ENCODE measurements at regions not wholly inside any gene's neighbourhood (a gene's known extent, or its start where the extent isn't known, plus 50 kb on each side); places are given as distances from the start of the nearest gene placed in this dataset.

DNA sequence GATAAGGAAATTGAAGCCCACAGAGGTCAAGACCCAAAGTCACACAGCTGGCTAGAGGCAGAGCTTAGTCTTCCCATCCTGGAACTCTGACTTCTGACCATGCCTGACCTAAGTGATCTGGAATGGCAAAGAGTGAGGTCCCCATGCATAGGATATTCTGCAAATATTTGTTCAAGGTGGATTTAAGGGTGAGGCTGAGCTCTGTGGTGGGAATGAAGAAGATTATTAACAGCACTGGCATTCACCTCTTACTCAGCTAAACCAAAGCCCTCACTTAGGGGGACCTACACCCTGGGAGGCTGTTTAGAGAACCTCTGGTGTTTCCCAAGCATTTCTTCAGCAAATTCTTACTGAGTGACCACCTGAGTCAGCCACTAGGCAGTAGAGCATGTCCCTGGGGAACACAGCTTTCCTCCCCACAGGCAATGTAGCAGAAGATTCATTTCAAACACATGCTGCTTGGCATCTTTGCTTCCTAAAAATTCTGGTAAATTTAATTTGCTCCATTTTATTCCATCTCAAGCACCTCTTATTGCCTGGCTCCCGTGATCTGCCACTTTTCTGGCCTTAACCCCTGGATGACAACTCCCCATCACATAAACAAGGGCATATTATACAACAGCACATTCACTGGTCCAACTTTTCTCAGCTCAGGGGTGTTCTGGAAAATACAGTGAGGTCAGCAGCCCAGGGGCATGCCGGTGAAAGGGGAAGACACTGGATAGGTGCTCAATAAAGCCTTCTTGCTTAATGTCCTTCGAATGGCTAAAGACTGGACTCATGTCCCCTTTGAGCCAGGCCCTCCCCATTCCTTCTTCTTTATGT lies 176.0 kb downstream of the ABHD5 start:
- no peak for DNase-seq (ENCODE audit: low read depth)

DNA sequence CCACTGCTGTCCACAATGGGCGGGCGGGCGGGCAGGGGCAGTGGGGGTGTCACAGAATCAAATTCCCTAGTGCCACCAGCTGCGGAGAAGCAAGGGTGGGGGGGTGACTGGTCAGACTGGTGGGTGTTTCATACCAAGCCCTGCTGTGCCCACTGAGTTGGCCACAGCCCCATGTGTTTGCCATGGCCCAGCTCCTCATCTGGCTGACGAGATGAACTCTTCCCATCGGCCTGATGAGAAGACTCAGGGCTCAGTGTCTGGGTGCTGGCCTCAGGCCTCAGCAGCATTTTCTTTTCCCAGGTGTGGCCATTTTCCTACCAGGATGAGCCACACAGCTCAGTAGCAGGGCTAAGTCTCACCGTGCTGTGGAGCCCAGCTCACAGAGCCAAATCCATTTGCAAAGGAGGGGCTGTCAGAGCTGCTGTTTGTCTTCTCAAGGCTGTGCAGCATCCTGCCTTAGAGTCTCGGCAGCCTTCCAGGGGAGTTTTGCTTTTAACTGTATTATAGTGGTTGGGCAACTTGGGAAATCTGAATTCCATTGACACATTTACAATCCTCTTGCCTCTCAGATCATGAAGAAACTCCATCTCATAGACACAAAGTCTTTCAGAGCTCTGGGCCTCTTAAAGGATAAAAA lies 176.8 kb downstream of the ABHD5 start:
- no peak for DNase-seq (ENCODE audit: low read depth)

DNA sequence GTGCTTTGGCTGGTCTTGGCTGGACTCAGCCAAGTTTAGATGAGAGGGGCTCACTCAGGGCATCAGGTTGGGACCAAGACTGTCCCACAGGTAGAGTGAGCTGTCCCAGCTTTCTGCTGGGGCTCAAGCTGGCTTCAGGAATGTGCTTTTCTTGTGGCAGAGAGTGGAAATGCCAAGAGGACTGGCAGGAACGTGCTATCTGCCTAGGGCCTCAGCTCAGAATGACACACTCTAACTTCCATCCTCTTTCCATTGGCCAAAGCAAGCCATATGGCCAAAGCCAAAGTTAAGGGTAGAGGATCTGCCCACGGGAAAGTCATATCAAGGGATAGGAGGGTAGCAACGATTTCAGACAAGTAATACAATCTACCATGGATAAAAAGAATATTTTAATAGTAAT lies 178.8 kb downstream of the ABHD5 start:
- DNase-seq (ENCODE audit: low read depth), result no peak

GRCh38 chr3:43870120-43870519 lies 179.4 kb downstream of the ABHD5 start:
- DNase-seq (ENCODE audit: low read depth), result no peak

GRCh38 chr3:43870844-43871626 lies 180.3 kb downstream of the ABHD5 start:
- no peak for DNase-seq (ENCODE audit: low read depth)

GRCh38 chr3:43871627-43872245 lies 181.0 kb downstream of the ABHD5 start:
- DNase-seq (ENCODE audit: low read depth), result no peak

DNA sequence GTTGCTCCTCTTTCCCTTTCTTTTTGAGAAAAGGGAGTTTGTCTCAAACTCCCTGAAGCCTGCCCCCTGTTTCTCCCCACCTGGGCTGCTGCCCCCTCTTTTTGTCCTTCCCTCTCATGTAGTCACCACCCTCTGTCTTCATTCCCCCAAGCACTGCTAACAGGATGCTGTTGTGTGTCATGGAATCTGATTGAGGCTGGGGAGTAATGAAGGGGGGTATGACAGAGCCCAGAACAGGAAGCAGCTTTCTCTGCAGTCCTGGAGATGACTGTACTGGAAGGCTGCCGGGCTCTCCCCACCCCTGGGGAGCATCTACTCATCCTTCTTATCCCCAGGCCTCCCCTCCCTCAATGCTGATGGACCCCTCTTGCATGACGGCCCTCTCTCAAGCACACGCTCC lies 181.6 kb downstream of the ABHD5 start:
- DNase-seq (ENCODE audit: low read depth), result no peak

DNA sequence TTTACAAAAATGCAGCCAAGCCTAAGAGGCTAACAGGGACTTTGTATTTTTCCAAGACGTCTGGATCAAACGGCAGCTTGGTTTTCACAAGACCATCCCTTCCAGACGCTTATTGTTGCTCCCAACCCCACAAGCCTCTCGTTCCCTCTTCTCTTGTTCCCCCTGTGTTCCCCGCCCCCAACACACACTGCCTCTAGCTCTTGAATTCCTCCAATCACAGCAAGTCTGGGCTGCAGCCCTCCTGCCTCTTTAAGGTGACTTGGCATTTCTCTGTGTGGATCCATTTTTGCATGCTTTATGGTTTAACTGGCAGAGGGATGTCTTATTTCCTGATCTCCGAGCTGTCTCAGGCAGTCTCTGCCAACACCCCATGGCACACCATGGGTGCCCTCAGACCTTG lies 182.2 kb downstream of the ABHD5 start:
- no peak for DNase-seq (ENCODE audit: low read depth)

DNA sequence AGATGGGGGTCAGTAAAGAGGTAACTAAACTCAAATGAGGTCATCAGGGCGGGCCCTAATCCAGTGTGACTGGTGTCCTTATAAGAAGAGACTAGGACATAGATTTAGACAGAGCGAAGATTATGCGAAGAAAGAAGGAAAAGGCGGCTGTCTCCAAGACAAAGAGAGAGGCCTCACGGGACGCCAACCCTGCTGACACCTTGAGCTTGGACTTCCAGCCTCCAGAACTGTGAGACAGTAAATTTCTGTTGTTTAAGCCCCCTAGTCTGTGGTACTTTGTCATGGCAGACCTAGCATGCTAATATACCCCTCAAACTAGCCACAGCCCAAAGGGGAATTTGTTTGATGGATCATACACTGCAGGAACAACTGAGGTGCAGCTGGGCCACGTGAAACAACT lies 183.0 kb downstream of the ABHD5 start:
- no peak for DNase-seq (ENCODE audit: low read depth)

DNA sequence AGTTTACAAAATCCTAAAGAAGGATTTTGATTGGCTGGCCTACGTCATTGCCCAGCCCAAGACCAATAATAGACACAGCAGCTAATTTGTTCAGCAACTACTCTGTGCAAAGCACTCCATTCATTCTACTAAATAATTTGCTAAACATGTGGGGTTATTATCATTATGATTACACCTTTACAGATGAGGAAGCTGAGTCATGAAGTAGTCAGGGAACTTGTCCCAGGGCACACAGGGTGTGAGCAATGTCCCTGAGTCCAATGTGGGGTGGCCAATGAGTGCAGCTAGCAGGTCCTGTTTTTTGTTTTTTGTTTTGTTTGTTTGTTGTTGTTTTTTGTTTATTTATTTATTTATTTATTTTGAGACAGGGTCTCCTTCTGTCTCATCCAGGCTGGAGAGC lies 183.6 kb downstream of the ABHD5 start:
- DNase-seq (ENCODE audit: low read depth), result no peak

- no peak for DNase-seq (ENCODE audit: low read depth)
These were observed 184.0 kb downstream of the ABHD5 start for GRCh38 chr3:43874731-43875130.

DNA sequence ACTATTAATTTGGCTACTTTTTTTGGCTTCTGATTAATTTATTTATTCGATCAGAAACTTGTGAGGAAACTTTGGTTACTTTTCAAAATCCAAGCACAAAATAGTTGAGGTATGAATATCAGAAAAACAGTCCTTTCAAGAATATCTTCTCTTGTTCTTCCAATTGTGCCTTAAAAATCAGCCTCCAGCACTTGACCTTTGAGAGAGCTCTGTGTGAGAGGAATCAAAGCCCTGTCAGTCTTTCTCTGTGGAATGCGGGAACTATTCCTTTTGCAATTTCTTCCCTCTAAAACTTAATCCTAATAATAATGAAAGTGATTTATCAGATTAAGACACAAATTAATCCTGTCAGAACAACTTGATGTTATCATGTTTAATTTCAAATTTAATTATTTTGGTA lies 185.9 kb downstream of the ABHD5 start:
- no peak for DNase-seq (ENCODE audit: low read depth)

- DNase-seq (ENCODE audit: low read depth), result no peak
These were observed 188.4 kb downstream of the ABHD5 start for GRCh38 chr3:43879166-43879565.

DNA sequence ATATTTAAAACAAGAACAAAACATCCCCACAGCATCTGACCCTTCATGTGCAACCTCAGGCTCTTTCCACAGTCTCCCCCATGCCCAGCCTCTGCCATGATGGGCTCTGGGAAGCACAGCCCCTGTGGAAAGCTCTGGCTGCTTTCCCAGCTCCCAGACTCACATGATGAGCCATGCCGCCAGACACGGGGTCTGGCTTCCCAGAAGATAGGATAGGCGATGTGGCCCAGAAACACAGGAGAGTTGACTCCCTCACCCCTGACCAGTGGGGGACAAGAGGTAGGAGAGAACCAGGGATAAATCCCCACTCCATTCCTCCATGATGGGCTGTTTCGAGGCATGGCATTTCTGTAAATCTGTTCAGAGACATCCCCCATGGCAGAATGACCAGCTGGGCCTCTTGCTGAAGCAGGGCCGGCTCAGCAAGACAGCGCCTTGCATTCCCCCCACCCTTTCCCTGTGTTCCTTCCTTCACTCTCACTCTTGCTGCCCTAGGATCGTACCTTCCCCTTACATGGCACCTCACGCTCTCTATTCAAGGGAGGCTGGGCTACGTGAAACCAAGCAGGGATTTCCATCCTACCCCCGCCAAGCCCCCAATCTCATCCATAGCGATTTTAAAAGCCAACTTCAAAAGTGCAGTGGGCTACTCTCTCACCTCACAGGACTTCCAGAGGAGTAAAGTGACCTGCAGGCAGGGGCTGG lies 192.4 kb downstream of the ABHD5 start:
- no peak for DNase-seq (ENCODE audit: low read depth)

- DNase-seq (ENCODE audit: low read depth), result no peak
These were observed 193.1 kb downstream of the ABHD5 start for GRCh38 chr3:43883729-43884396.

DNA sequence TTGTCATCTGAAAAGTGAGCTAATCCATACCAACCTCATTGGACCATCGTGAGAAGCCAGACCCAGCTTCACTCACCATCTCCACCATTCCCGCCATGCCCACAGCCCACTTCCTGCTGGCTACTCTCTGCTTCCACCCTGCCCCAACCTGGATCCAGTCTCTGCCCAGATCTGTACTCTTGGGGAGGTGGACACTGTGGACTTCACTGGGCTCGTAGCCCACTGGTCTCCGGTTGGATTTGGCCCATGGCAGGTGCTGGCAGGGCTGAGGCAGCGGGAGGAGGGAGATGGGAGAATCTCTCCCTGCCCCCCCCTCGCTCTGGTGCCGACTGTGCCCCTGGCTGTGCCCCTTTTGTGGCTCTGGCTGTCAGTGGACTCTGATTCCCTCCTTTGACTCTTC lies 193.8 kb downstream of the ABHD5 start:
- no peak for DNase-seq (ENCODE audit: low read depth)

DNA sequence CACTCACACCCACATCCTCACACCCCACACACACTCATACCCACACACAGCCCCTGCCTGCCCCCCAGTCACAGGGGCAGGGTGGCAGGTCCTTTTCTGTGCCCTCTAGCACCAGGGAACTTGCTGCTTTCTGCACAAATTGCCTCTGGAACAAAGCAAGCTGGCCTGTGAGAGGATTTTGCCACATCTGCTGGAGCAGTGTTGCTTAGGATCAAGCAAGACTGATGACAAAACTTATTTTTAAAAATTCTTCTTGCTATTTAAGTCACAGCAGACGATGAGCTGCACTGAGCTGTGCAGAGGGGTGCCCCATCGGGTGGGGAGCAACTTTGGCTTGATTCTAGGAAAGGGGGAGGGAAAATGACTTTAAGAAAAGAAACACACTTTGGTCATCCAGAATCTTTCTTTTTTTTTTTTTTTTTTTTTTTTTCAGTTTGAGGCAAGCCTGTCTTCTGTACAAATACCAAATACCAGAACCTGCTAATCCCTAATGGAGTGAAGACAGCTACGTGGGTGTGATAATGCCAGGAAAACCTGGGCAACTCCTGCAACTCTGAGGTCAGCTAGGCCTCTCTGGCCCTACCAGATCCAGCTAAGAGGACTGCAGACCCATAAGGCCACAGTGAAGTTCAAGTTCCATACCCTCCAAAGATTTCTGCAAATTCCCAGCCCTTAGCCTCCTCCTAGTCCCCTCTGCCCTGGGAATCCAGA lies 195.3 kb downstream of the ABHD5 start:
- DNase-seq (ENCODE audit: low read depth), result no peak

DNA sequence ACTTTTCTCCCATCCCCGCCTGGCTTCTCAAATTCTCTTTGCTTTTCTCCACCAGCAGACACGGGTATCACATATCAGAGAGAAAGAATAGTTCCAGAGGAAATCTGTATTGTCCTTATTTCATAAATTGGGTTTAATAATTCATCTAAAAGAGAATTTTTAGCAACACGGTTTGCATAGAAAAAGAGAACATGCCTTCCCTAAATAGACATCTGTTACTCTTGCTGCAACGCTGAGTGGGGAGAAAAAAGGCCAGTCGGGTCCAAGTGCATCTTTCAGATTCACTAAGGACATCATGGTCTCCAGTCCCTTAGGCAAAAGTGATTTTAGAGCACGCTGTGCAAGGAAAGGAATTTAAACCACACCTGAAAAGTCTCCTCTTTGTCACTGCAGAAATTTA lies 201.3 kb downstream of the ABHD5 start:
- no peak for DNase-seq (ENCODE audit: low read depth)

DNA sequence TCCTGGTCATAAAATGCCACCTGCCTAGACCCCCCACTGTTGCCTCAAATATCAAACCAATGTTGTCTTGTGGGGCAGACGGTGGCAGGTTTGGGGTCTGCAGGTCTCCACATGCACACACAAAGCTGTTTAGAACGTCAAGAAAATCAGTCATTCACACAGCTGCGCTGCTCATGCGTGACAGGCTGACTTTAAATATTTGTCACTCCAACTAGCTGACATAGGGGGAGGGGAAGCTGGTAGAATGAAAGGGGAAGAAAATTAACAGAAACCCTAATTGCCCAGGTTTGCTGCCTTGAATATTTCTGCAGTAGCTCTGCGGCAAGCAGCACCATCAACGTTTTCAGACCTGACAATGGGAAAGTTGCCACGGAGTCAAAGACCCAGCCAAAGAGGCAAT lies 201.8 kb downstream of the ABHD5 start:
- DNase-seq (ENCODE audit: low read depth), result no peak

DNA sequence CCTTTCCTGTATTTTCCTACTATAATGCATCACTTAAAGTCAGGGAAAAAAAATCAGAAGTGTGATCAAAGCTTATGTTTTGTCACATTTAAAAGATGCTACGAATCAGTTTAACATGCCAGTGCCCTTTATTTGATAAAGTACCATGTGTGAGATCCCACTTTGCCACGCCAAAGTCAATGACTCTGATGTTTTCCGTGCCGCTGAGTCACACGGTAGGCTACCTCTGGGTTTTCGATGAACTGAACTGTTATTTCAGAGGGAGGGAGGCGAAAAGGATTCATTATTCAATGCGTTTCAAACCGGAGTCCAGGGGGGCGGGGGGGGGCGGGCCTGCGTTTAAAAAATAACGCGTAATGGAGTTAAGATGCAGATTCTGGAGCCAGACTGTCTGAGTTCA lies 203.0 kb downstream of the ABHD5 start:
- DNase-seq (ENCODE audit: low read depth), result no peak
